ENCODE measurements at regions not wholly inside any gene's neighbourhood (a gene's known extent, or its start where the extent isn't known, plus 50 kb on each side); places are given as distances from the start of the nearest gene placed in this dataset.

DNA sequence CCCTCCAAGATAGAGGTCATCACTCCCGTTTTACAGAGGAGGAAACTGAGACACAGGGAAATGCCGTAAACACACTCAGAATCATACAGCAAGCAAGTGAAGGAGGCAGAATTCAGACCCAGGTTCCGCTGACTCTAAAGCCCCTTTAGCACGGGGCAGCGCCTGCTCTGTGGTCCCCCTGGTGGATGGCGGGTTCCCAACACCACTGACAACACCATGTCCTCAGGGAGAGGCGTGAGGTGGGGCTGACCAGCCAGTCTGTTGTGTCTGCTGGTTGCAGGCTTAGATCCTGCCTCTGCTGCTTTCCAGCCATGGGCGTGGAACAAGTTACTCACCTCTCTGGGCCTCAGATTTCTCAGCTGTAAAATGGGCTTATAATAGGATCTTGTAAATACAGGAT lies 617.3 kb downstream of the MATN1 start:
- no TSS peak for BruUV-seq (replicated peaks)
- H3K4me1 ChIP-seq (ENCODE audit: insufficient read depth, low read length), result no peaks in the 10 kb centered on the region
- H3K79me2 ChIP-seq (ENCODE audit: insufficient read depth, low read length), result no peaks in the 10 kb centered on the region
- 0% methylated on average over 8 of the region's 8 CpGs for WGBS (ENCODE audit: low lambda C conversion rate)
- H3K27me3 ChIP-seq (ENCODE audit: control insufficient read depth in 1 of 2, insufficient read depth in 2 of 2, low read length in 2 of 2), result peaks cover 1 to 12% of the 10 kb centered on the region in 2 experiments
- H4K20me1 ChIP-seq (ENCODE audit: insufficient read depth, low read length), result no peaks in the 10 kb centered on the region
- H3K9ac ChIP-seq (ENCODE audit: insufficient read depth, low read depth, low read length), result no peak overlapping the region
- in situ Hi-C loops (cut with HindIII; ENCODE audit: extremely low pct_ligation_motif_present, low pct_unique_long_range_greater_than_20kb), result loop anchor here (10.0 to 25.0 kb wide), 3 partner anchors 321 to 871 kb away; partner anchors contain the start of genes MECR and PTPRU
- intact Hi-C loops (cut with micrococcal nuclease; ENCODE audit: unreplicated experiment), result no loop called here
- no peak overlapping the region for H3K4me3 ChIP-seq (replicated peaks in 1 of 3; ENCODE audit: insufficient read depth in 1 of 3, low read depth in 2 of 3, low read length in 3 of 3)
- FAIRE-seq, result peak; percentile 15
- CTCF ChIA-PET (ENCODE audit: low intra/inter-chr PET ratio, low total read pairs), result interaction anchor here (0.7 to 0.9 kb wide), 3 partner anchors 193 to 727 kb away, joined by 3 to 4 read pairs (median 3); no protein-coding TSS in a partner anchor
- no peak overlapping the region for H3K27ac ChIP-seq (ENCODE audit: extremely low read length, insufficient read depth, low read length)
- POLR2A ChIA-PET, result no interaction called here
- DNase-seq (ENCODE audit: low spot score), result peak; percentile 25
- TF ChIP-seq, protein P1, sequence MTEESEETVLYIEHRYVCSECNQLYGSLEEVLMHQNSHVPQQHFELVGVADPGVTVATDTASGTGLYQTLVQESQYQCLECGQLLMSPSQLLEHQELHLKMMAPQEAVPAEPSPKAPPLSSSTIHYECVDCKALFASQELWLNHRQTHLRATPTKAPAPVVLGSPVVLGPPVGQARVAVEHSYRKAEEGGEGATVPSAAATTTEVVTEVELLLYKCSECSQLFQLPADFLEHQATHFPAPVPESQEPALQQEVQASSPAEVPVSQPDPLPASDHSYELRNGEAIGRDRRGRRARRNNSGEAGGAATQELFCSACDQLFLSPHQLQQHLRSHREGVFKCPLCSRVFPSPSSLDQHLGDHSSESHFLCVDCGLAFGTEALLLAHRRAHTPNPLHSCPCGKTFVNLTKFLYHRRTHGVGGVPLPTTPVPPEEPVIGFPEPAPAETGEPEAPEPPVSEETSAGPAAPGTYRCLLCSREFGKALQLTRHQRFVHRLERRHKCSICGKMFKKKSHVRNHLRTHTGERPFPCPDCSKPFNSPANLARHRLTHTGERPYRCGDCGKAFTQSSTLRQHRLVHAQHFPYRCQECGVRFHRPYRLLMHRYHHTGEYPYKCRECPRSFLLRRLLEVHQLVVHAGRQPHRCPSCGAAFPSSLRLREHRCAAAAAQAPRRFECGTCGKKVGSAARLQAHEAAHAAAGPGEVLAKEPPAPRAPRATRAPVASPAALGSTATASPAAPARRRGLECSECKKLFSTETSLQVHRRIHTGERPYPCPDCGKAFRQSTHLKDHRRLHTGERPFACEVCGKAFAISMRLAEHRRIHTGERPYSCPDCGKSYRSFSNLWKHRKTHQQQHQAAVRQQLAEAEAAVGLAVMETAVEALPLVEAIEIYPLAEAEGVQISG (CRISPR knock-in tag; IDR thresholded peaks at IDR 0.05), result peak; percentile 52; the same call in 1 of the 2 replicates
- TF ChIP-seq TAF15 (IDR thresholded peaks at IDR 0.05; ENCODE audit: low read depth, low read length, poor library complexity, severe bottlenecking) (no peak), STAG1 (CRISPR knock-in tag; IDR thresholded peaks at IDR 0.05) (peak; percentile 53), XRCC5 (optimal IDR thresholded peaks at IDR 0.05; ENCODE audit: low read length) (peak; percentile 18), SIX1 (CRISPR knock-in tag; IDR thresholded peaks at IDR 0.05; ENCODE audit: borderline replicate concordance) (no peak), SMC3 (IDR thresholded peaks at IDR 0.05; ENCODE audit: low read length) (0 out of 2 replicates have a peak, but pooled peaks have one; percentile 39), SUZ12 (IDR thresholded peaks at IDR 0.05; ENCODE audit: low read depth, low read length) (0 out of 2 replicates have a peak, but pooled peaks have one; percentile 8)
- TF ChIP-seq, protein P2, sequence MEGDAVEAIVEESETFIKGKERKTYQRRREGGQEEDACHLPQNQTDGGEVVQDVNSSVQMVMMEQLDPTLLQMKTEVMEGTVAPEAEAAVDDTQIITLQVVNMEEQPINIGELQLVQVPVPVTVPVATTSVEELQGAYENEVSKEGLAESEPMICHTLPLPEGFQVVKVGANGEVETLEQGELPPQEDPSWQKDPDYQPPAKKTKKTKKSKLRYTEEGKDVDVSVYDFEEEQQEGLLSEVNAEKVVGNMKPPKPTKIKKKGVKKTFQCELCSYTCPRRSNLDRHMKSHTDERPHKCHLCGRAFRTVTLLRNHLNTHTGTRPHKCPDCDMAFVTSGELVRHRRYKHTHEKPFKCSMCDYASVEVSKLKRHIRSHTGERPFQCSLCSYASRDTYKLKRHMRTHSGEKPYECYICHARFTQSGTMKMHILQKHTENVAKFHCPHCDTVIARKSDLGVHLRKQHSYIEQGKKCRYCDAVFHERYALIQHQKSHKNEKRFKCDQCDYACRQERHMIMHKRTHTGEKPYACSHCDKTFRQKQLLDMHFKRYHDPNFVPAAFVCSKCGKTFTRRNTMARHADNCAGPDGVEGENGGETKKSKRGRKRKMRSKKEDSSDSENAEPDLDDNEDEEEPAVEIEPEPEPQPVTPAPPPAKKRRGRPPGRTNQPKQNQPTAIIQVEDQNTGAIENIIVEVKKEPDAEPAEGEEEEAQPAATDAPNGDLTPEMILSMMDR (CRISPR knock-in tag; IDR thresholded peaks at IDR 0.05), result peak; percentile 71
- ATAC-seq, result peak; percentile 98
- no peaks in the 10 kb centered on the region for H3K9me3 ChIP-seq (ENCODE audit: low read length)
- H3K4me2 ChIP-seq (ENCODE audit: low read depth, low read length), result no peak overlapping the region
- no peaks in the 10 kb centered on the region for H3K36me3 ChIP-seq (replicated peaks in 1 of 2; ENCODE audit: control insufficient read depth in 1 of 2, insufficient read depth in 2 of 2, low read length in 2 of 2)
- H2AFZ ChIP-seq (ENCODE audit: low read length), result no peak overlapping the region
